AML-193 (cell line): ENCODE measurements at regions not wholly inside any gene's neighbourhood (a gene's known extent, or its start where the extent isn't known, plus 50 kb on each side); places are given as distances from the start of the nearest gene placed in this dataset.

Experiments
- DNase-seq, 2 experiments: peaks; one replicate each; lab custom pipeline; 2025; lab: John Stamatoyannopoulos, UW

- DNase-seq: no peak
Observed at GRCh38 chr6:140908505-140908904, 1224.2 kb upstream of the GJE1 start.

GRCh38 chr6:140907235-140907634 lies 1225.5 kb upstream of the GJE1 start:
- DNase-seq: no peak

GRCh38 chr6:140905724-140906123 lies 1227.0 kb upstream of the GJE1 start:
- no peak for DNase-seq

GRCh38 chr6:140905050-140905449 lies 1227.7 kb upstream of the GJE1 start:
- no peak for DNase-seq

GRCh38 chr6:140897804-140898573 lies 1234.7 kb upstream of the GJE1 start:
- DNase-seq: peak; percentile 87 to 90

GRCh38 chr6:140897349-140897748 lies 1235.4 kb upstream of the GJE1 start:
- peak; percentile 87 to 90 for DNase-seq

- no peak for DNase-seq
Observed at GRCh38 chr6:140893432-140893831, 1239.3 kb upstream of the GJE1 start.

GRCh38 chr6:140879946-140880345 lies 1252.8 kb upstream of the GJE1 start:
- peak; percentile 59 to 64 for DNase-seq

- peak in 1 of 2 experiments; percentile 26 for DNase-seq
Observed at GRCh38 chr6:140874066-140874465, 1258.7 kb upstream of the GJE1 start.

- DNase-seq: no peak
Observed at GRCh38 chr6:140872885-140873284, 1259.8 kb upstream of the GJE1 start.

- no peak for DNase-seq
Observed at GRCh38 chr6:140871911-140872310, 1260.8 kb upstream of the GJE1 start.

- DNase-seq: peak in 1 of 2 experiments; percentile 37
Observed at GRCh38 chr6:140867336-140867735, 1265.4 kb upstream of the GJE1 start.

- DNase-seq: no peak
Observed at GRCh38 chr6:140858381-140858971, 1274.2 kb upstream of the GJE1 start.

GRCh38 chr6:140857739-140858380 lies 1274.9 kb upstream of the GJE1 start:
- DNase-seq: peak; percentile 28 to 36

GRCh38 chr6:140855520-140855919 lies 1277.2 kb upstream of the GJE1 start:
- no peak for DNase-seq

- DNase-seq: no peak
Observed at GRCh38 chr6:140854318-140854717, 1278.4 kb upstream of the GJE1 start.

GRCh38 chr6:140850438-140850837 lies 1282.3 kb upstream of the GJE1 start:
- DNase-seq: no peak

GRCh38 chr6:140849456-140849855 lies 1283.3 kb upstream of the GJE1 start:
- no peak for DNase-seq

- peak in 1 of 2 experiments; percentile 15 for DNase-seq
Observed at GRCh38 chr6:140847262-140847645, 1285.5 kb upstream of the GJE1 start.

- DNase-seq: no peak
Observed at GRCh38 chr6:140846503-140847261, 1286.0 kb upstream of the GJE1 start.

GRCh38 chr6:140845701-140846100 lies 1287.0 kb upstream of the GJE1 start:
- DNase-seq: no peak

GRCh38 chr6:140844167-140844566 lies 1288.6 kb upstream of the GJE1 start:
- DNase-seq: no peak
